GM21423 (cell line): ENCODE measurements at regions not wholly inside any gene's neighbourhood (a gene's known extent, or its start where the extent isn't known, plus 50 kb on each side); places are given as distances from the start of the nearest gene placed in this dataset.

Experiments
- ATAC-seq: cut with Tn5 transposase; IDR thresholded peaks from one replicate; pipeline ENCODE4 v1.9.1; 2021; ENCODE audit warnings: mild to moderate bottlenecking, moderate library complexity; ENCODE audit not compliant: unreplicated experiment

GRCh38 chr3:189548053-189548452 lies 83.1 kb upstream of the TP63 start:
- no peak for ATAC-seq

GRCh38 chr3:189551007-189551406 lies 80.2 kb upstream of the TP63 start:
- no peak for ATAC-seq

GRCh38 chr3:189554868-189555557 lies 76.2 kb upstream of the TP63 start:
- no peak for ATAC-seq

GRCh38 chr3:189555558-189555881 lies 75.7 kb upstream of the TP63 start:
- ATAC-seq, result no peak

GRCh38 chr3:189557824-189558223 lies 73.4 kb upstream of the TP63 start:
- no peak for ATAC-seq

GRCh38 chr3:189561256-189561655 lies 69.9 kb upstream of the TP63 start:
- ATAC-seq, result no peak

- peak; percentile 75 for ATAC-seq
These were observed 67.2 kb upstream of the TP63 start for GRCh38 chr3:189563853-189564563.

- ATAC-seq, result no peak
These were observed 64.5 kb upstream of the TP63 start for GRCh38 chr3:189566550-189567130.

- ATAC-seq, result no peak
These were observed 63.9 kb upstream of the TP63 start for GRCh38 chr3:189567322-189567721.

- ATAC-seq, result peak; percentile 29
These were observed 63.3 kb upstream of the TP63 start for GRCh38 chr3:189567766-189568420.

- ATAC-seq, result no peak
These were observed 62.2 kb upstream of the TP63 start for GRCh38 chr3:189568961-189569360.

GRCh38 chr3:189569473-189569872 lies 61.7 kb upstream of the TP63 start:
- ATAC-seq, result no peak

- ATAC-seq, result peak; percentile 58
These were observed 60.3 kb upstream of the TP63 start for GRCh38 chr3:189570916-189571315.

GRCh38 chr3:189572249-189572648 lies 58.9 kb upstream of the TP63 start:
- ATAC-seq, result no peak

GRCh38 chr3:189573004-189573403 lies 58.2 kb upstream of the TP63 start:
- ATAC-seq, result peak; percentile 39

GRCh38 chr3:189576486-189576885 lies 54.7 kb upstream of the TP63 start:
- no peak for ATAC-seq

- ATAC-seq, result no peak
These were observed 53.9 kb upstream of the TP63 start for GRCh38 chr3:189577050-189577951.

- ATAC-seq, result no peak
These were observed 51.0 kb upstream of the TP63 start for GRCh38 chr3:189580190-189580589.
